Endothelial cell of umbilical vein (primary cell): ENCODE measurements at regions not wholly inside any gene's neighbourhood (a gene's known extent, or its start where the extent isn't known, plus 50 kb on each side); places are given as distances from the start of the nearest gene placed in this dataset.

Experiments
- CTCF ChIP-seq, 2 donors: IDR thresholded peaks; 1 replicate in 1 of 2; 2 replicates in 1 of 2; pipeline ENCODE4 v1.5.1; 2011; ENCODE audit warnings: low read length in 2 of 2, mild to moderate bottlenecking in 2 of 2, moderate library complexity in 2 of 2, control low read depth in 1 of 2, inconsistent platforms in 1 of 2, low read depth in 1 of 2; ENCODE audit not compliant: insufficient read depth in 1 of 2; ENCODE audit errors: extremely low read depth in 1 of 2
- EZH2 ChIP-seq: IDR thresholded peaks from 2 replicates; pipeline ENCODE4 v1.6.1; 2012; ENCODE audit warnings: borderline replicate concordance, low read depth, mild to moderate bottlenecking, moderate library complexity, low read length, inconsistent platforms; ENCODE audit not compliant: severe bottlenecking
- JUN ChIP-seq: IDR thresholded peaks from 2 replicates; pipeline ENCODE4 v1.6.1; 2011; ENCODE audit warnings: borderline replicate concordance, low read depth; ENCODE audit not compliant: insufficient read length, insufficient read depth
- POLR2A ChIP-seq: IDR thresholded peaks from 2 replicates; pipeline ENCODE4 v1.6.1; 2012; ENCODE audit warnings: low read depth, mild to moderate bottlenecking, control low read depth, low read length
- POLR2AphosphoS5 ChIP-seq: IDR thresholded peaks from 2 replicates; pipeline ENCODE4 v1.6.1; 2012; ENCODE audit warnings: low read depth, mild to moderate bottlenecking, control low read depth, low read length, moderate library complexity; ENCODE audit not compliant: insufficient read depth

- TF ChIP-seq EZH2 (no peak), JUN (no peak), CTCF (IDR thresholded peaks at IDR 0.05; ENCODE audit: extremely low read depth in 1 of 2, insufficient read depth in 1 of 2, low read depth in 1 of 2, low read length in 2 of 2) (no peak), POLR2A (no peak), POLR2AphosphoS5 (no peak)
Observed at GRCh38 chr11:39268176-39268690, 2191.2 kb downstream of the LRRC4C start.
